GM12892 (cell line): ENCODE measurements at regions not wholly inside any gene's neighbourhood (a gene's known extent, or its start where the extent isn't known, plus 50 kb on each side); places are given as distances from the start of the nearest gene placed in this dataset.

ENCODE experiments used
- POLR2A ChIP-seq: IDR thresholded peaks from 2 replicates; pipeline ENCODE4 v1.6.1; 2011; ENCODE audit warnings: low read depth, low read length, control low read depth
- TAF1 ChIP-seq: IDR thresholded peaks from 2 replicates; pipeline ENCODE4 v1.6.1; 2011; ENCODE audit warnings: low read depth, mild to moderate bottlenecking, control low read depth, low read length, borderline replicate concordance

DNA sequence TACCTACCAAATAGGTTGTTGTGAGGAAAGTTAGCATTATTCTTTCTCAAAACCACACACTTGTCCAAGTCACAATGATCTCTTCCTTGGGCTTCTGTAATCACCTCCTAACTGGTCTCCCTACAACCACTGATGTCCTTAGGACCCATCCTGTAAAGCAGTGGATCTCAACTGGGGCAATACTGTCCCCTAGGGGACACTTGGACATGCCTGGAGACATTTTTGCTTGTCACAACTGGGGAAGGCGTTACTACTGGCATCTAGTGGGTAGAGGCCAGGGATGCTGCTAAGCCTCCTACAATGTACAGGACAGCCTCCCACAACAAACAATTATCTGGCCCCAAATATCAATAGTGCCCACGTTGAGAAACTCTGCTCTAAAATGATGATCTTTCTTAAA, 118.7 kb upstream of the AP1S2 start:
- TF ChIP-seq POLR2A = no peak
- no peak for TF ChIP-seq TAF1
